ENCODE measurements at regions not wholly inside any gene's neighbourhood (a gene's known extent, or its start where the extent isn't known, plus 50 kb on each side); places are given as distances from the start of the nearest gene placed in this dataset.

- H3K27ac ChIP-seq (ENCODE audit: insufficient read depth, low read depth, low read length), result no peak overlapping the region
- no peaks in the 10 kb centered on the region for H3K27me3 ChIP-seq (ENCODE audit: control insufficient read depth in 2 of 2, insufficient read depth in 2 of 2, low read length in 2 of 2)
- no peak for FAIRE-seq
- ChIA-PET POLR2A (no interaction called here), CTCF (no interaction called here)
- no peak for DNase-seq (ENCODE audit: low read depth, low spot score)
- H3K9me1 ChIP-seq (replicated peaks; ENCODE audit: control insufficient read depth, extremely low read depth, insufficient read depth, low read length), result no peaks in the 10 kb centered on the region
- H3K36me3 ChIP-seq (ENCODE audit: control insufficient read depth in 2 of 2, extremely low read depth in 1 of 2, insufficient read depth in 2 of 2, low read length in 2 of 2), result no peaks in the 10 kb centered on the region
- no peak overlapping the region for H3K4me2 ChIP-seq (ENCODE audit: insufficient read depth, low read length)
- intact Hi-C loops (cut with micrococcal nuclease) (no loop called here), dilution Hi-C loops (cut with MboI; ENCODE audit: extremely low pct_ligation_motif_present, low sequenced_read_pairs) (no loop called here)
- no peak overlapping the region for H3K9ac ChIP-seq (replicated peaks; ENCODE audit: extremely low read depth, insufficient read depth, low read length)
- H3K4me1 ChIP-seq (ENCODE audit: control insufficient read depth, extremely low read depth, insufficient read depth, low read length), result no peaks in the 10 kb centered on the region
- H2AFZ ChIP-seq (ENCODE audit: low read depth, low read length), result no peak overlapping the region
- no TSS peak for BruUV-seq (replicated peaks)
- no peaks in the 10 kb centered on the region for H4K20me1 ChIP-seq (replicated peaks; ENCODE audit: control insufficient read depth, extremely low read depth, insufficient read depth, low read length)
- no peak for TF ChIP-seq POLR2AphosphoS5 (IDR thresholded peaks at IDR 0.05; ENCODE audit: insufficient read depth, low read depth, low read length)
- no peak for TF ChIP-seq MYC (IDR thresholded peaks at IDR 0.05; ENCODE audit: low read depth, low read length)
- no peak for TF ChIP-seq FOS (IDR thresholded peaks at IDR 0.05; ENCODE audit: borderline replicate concordance, insufficient read depth, low read length)
- TF ChIP-seq JUN (IDR thresholded peaks at IDR 0.05; ENCODE audit: borderline replicate concordance, insufficient read depth, insufficient read length, low read depth), result no peak
- no peak for TF ChIP-seq POLR2A (IDR thresholded peaks at IDR 0.05; ENCODE audit: low read depth, low read length)
- no peak for TF ChIP-seq MAX (IDR thresholded peaks at IDR 0.05; ENCODE audit: insufficient read depth, insufficient read length)
- no peak for TF ChIP-seq GATA2 (IDR thresholded peaks at IDR 0.05; ENCODE audit: insufficient read depth, insufficient read length, low read depth, low read length)
- no peak for TF ChIP-seq CTCF (IDR thresholded peaks at IDR 0.05; ENCODE audit: extremely low read depth in 1 of 2, insufficient read depth in 1 of 2, low read depth in 1 of 2, low read length in 2 of 2)
- no peak for TF ChIP-seq EZH2 (IDR thresholded peaks at IDR 0.05; ENCODE audit: borderline replicate concordance, low read depth, low read length, severe bottlenecking)
- H3K79me2 ChIP-seq (ENCODE audit: control insufficient read depth, insufficient read depth, low read length), result no peaks in the 10 kb centered on the region
- H3K4me3 ChIP-seq (replicated peaks in 1 of 3; ENCODE audit: insufficient read depth in 1 of 3, low read depth in 1 of 3, low read length in 3 of 3), result no peak overlapping the region
- peaks cover 7% of the 10 kb centered on the region for H3K9me3 ChIP-seq (replicated peaks; ENCODE audit: control insufficient read depth, insufficient read depth, low read length)
These were observed 314.8 kb upstream of the TBX3 start for GRCh38 chr12:114998750-114999128.

All from endothelial cell of umbilical vein (primary cell).